ENCODE measurements at regions not wholly inside any gene's neighbourhood (a gene's known extent, or its start where the extent isn't known, plus 50 kb on each side); places are given as distances from the start of the nearest gene placed in this dataset.

- no peak overlapping the region for H3K4me3 ChIP-seq (ENCODE audit: low read depth, low read length)
- TF ChIP-seq CTCF (IDR thresholded peaks at IDR 0.05; ENCODE audit: low read depth, low read length): no peak
Measured at GRCh38 chr7:45984386-45985295, 63.6 kb upstream of the IGFBP3 start.

GRCh38 chr7:45983720-45984255 is 62.7 kb upstream of the IGFBP3 start:
- H3K4me3 ChIP-seq (ENCODE audit: low read depth, low read length): no peak overlapping the region
- TF ChIP-seq CTCF (IDR thresholded peaks at IDR 0.05; ENCODE audit: low read depth, low read length): no peak

- no peak overlapping the region for H3K4me3 ChIP-seq (ENCODE audit: low read depth, low read length)
- TF ChIP-seq CTCF (IDR thresholded peaks at IDR 0.05; ENCODE audit: low read depth, low read length): no peak
Measured at GRCh38 chr7:45982907-45983719, 62.0 kb upstream of the IGFBP3 start.

GRCh38 chr7:45982132-45982531 is 61.1 kb upstream of the IGFBP3 start:
- no peak overlapping the region for H3K4me3 ChIP-seq (ENCODE audit: low read depth, low read length)
- TF ChIP-seq CTCF (IDR thresholded peaks at IDR 0.05; ENCODE audit: low read depth, low read length): no peak

- H3K4me3 ChIP-seq (ENCODE audit: low read depth, low read length): no peak overlapping the region
- no peak for TF ChIP-seq CTCF (IDR thresholded peaks at IDR 0.05; ENCODE audit: low read depth, low read length)
Measured at GRCh38 chr7:45980973-45981372, 59.9 kb upstream of the IGFBP3 start.

- no peak overlapping the region for H3K4me3 ChIP-seq (ENCODE audit: low read depth, low read length)
- peak; percentile 31; the same call in 1 of the 2 replicates for TF ChIP-seq CTCF (IDR thresholded peaks at IDR 0.05; ENCODE audit: low read depth, low read length)
Measured at GRCh38 chr7:45980181-45980905, 59.3 kb upstream of the IGFBP3 start.

All from WI38 (cell line).